H1 (cell line): ENCODE measurements at regions not wholly inside any gene's neighbourhood (a gene's known extent, or its start where the extent isn't known, plus 50 kb on each side); places are given as distances from the start of the nearest gene placed in this dataset.

Experiments
- CTCF ChIA-PET: fragments of 300-600 bp; sonication (Branson Sonifier 250); formaldehyde crosslinking; loops from one replicate; lab custom pipeline; 2021; ENCODE audit not compliant: partially characterized antibody; lab: Charles Lee
- POLR2A ChIA-PET: fragments of 300-600 bp; sonication (Branson Sonifier 250); formaldehyde crosslinking; loops from one replicate; lab custom pipeline; 2021; ENCODE audit warnings: inconsistent platforms; ENCODE audit not compliant: partially characterized antibody; lab: Charles Lee
- DNase-seq, 2 experiments: peaks; one replicate each; pipeline versions ENCODE4 v3.0.0 to v3.0.0-alpha.2; 2010 to 2022; ENCODE audit warnings: low spot score in 2 of 2, low read depth in 1 of 2, mixed read lengths in 1 of 2
- FAIRE-seq: peaks from 2 replicates; lab custom pipeline; 2011; peaks lifted over from hg19 to GRCh38; lab: Jason Lieb, UNC
- H2AFZ ChIP-seq: 2 replicates; pipeline ENCODE4 v1.8.1; 2012; ENCODE audit warnings: low read length, inconsistent platforms
- H2AK5ac ChIP-seq: 2 replicates; pipeline ENCODE4 v1.6.1; 2013; ENCODE audit warnings: low read depth, low read length
- H2BK120ac ChIP-seq: replicated peaks from 2 replicates; pipeline ENCODE3; 2013; ENCODE audit warnings: low read depth, low read length, inconsistent platforms
- H2BK12ac ChIP-seq: 2 replicates; pipeline ENCODE4 v1.6.1; 2013; ENCODE audit warnings: low read depth, low read length
- H2BK15ac ChIP-seq: 2 replicates; pipeline ENCODE4 v1.6.1; 2013; ENCODE audit warnings: low read length
- H2BK20ac ChIP-seq: 2 replicates; pipeline ENCODE4 v1.6.1; 2013; ENCODE audit warnings: low read length
- H2BK5ac ChIP-seq: 2 replicates; pipeline ENCODE4 v1.6.1; 2013; ENCODE audit warnings: low read depth, low read length
- H3K14ac ChIP-seq: 2 replicates; pipeline ENCODE4 v1.6.1; 2013; ENCODE audit warnings: inconsistent platforms; ENCODE audit not compliant: insufficient read length
- H3K18ac ChIP-seq: 2 replicates; pipeline ENCODE4 v1.6.1; 2013; ENCODE audit warnings: low read length; ENCODE audit errors: extremely low read depth
- H3K23ac ChIP-seq: 2 replicates; pipeline ENCODE4 v1.6.1; 2013; ENCODE audit warnings: inconsistent platforms; ENCODE audit not compliant: insufficient read length
- H3K23me2 ChIP-seq: 2 replicates; pipeline ENCODE4 v1.6.1; 2013; ENCODE audit warnings: low read depth, low read length
- H3K27ac ChIP-seq: 2 replicates; pipeline ENCODE4 v1.6.1; 2011; ENCODE audit warnings: low read depth, low read length, inconsistent platforms
- H3K27me3 ChIP-seq, 4 experiments: replicated peaks in 1 of 4; 1 replicate in 1 of 4; 2 replicates in 3 of 4; pipeline versions ENCODE4 v1.6.1 to v1.8.1; 2011 to 2013; ENCODE audit warnings: low read length in 3 of 4, mild to moderate bottlenecking in 3 of 4, inconsistent platforms in 2 of 4, mixed read lengths in 2 of 4, moderate library complexity in 1 of 4; ENCODE audit not compliant: control insufficient read depth in 3 of 4, insufficient read depth in 3 of 4; ENCODE audit errors: extremely low read depth in 1 of 4
- H3K36me3 ChIP-seq, 4 experiments: 2 replicates each; pipeline versions ENCODE4 v1.6.1 to v1.8.1; 2011 to 2013; ENCODE audit warnings: mild to moderate bottlenecking in 4 of 4, low read length in 3 of 4, moderate library complexity in 2 of 4, control low read depth in 1 of 4, inconsistent platforms in 1 of 4; ENCODE audit not compliant: insufficient read depth in 4 of 4, control insufficient read depth in 2 of 4
- H3K4ac ChIP-seq: replicated peaks from 2 replicates; pipeline ENCODE3; 2013; ENCODE audit warnings: low read length, low read depth, mixed read lengths, inconsistent platforms; ENCODE audit not compliant: insufficient read length
- H3K4me1 ChIP-seq, 4 experiments: replicated peaks in 1 of 4; 1 replicate in 1 of 4; 2 replicates in 3 of 4; pipeline versions ENCODE4 v1.6.1 to v1.8.1; 2011 to 2013; ENCODE audit warnings: low read length in 3 of 4, inconsistent platforms in 2 of 4, mixed read lengths in 1 of 4; ENCODE audit not compliant: insufficient read depth in 4 of 4, control insufficient read depth in 3 of 4
- H3K4me2 ChIP-seq, 2 experiments: 2 replicates each; pipeline versions ENCODE4 v1.6.1 to v1.8.1; 2011 to 2013; ENCODE audit warnings: low read depth in 2 of 2, low read length in 2 of 2, control low read depth in 1 of 2, inconsistent platforms in 1 of 2, mild to moderate bottlenecking in 1 of 2; ENCODE audit not compliant: insufficient read depth in 1 of 2
- H3K4me3 ChIP-seq, 4 experiments: fragments of 200-600, 300-600 bp in 1 of 4; sonication (generic), shearing (Covaris generic), sonication (Bioruptor Twin) in 1 of 4; 2 replicates each; pipeline versions ENCODE4 v1.5.1 to v1.8.1; 2011 to 2016; ENCODE audit warnings: low read length in 4 of 4, low read depth in 3 of 4, control low read depth in 2 of 4, inconsistent platforms in 2 of 4, mild to moderate bottlenecking in 2 of 4, mixed read lengths in 1 of 4, moderate library complexity in 1 of 4; ENCODE audit not compliant: insufficient read depth in 2 of 4; ENCODE audit errors: extremely low read depth in 1 of 4
- H3K56ac ChIP-seq: replicated peaks from 2 replicates; pipeline ENCODE3; 2013; ENCODE audit warnings: low read depth, mild to moderate bottlenecking, mixed read lengths, low read length, inconsistent platforms; ENCODE audit not compliant: insufficient read length
- H3K79me1 ChIP-seq: 2 replicates; pipeline ENCODE4 v1.6.1; 2013; ENCODE audit warnings: low read depth, low read length, control low read depth
- H3K79me2 ChIP-seq, 2 experiments: 2 replicates each; pipeline versions ENCODE4 v1.6.1 to v1.8.1; 2012 to 2013; ENCODE audit warnings: low read length in 2 of 2, mild to moderate bottlenecking in 2 of 2, inconsistent platforms in 1 of 2; ENCODE audit not compliant: insufficient read depth in 2 of 2, control insufficient read depth in 1 of 2
- H3K9ac ChIP-seq, 4 experiments: replicated peaks in 1 of 4; 1 replicate in 1 of 4; 2 replicates in 3 of 4; pipeline versions ENCODE4 v1.6.1 to v1.8.1; 2011 to 2013; ENCODE audit warnings: low read depth in 3 of 4, low read length in 3 of 4, control low read depth in 2 of 4, mild to moderate bottlenecking in 2 of 4, moderate library complexity in 2 of 4, inconsistent platforms in 1 of 4; ENCODE audit errors: extremely low read depth in 1 of 4
- H3K9me3 ChIP-seq, 2 experiments: 2 replicates each; pipeline versions ENCODE4 v1.6.1 to v1.8.1; 2012 to 2013; ENCODE audit warnings: mild to moderate bottlenecking in 2 of 2, moderate library complexity in 2 of 2, control low read depth in 1 of 2, inconsistent platforms in 1 of 2, low read depth in 1 of 2, low read length in 1 of 2, mixed read lengths in 1 of 2; ENCODE audit not compliant: insufficient read depth in 2 of 2
- H4K20me1 ChIP-seq, 2 experiments: replicated peaks in 1 of 2; 2 replicates each; pipeline versions ENCODE3 to v1.8.1; 2011 to 2013; ENCODE audit warnings: inconsistent platforms in 2 of 2, low read length in 2 of 2, mild to moderate bottlenecking in 1 of 2; ENCODE audit not compliant: insufficient read depth in 2 of 2, control insufficient read depth in 1 of 2
- H4K5ac ChIP-seq: 2 replicates; pipeline ENCODE4 v1.6.1; 2013; ENCODE audit warnings: low read length, low read depth, mixed read lengths, inconsistent platforms; ENCODE audit not compliant: insufficient read length
- H4K8ac ChIP-seq: 2 replicates; pipeline ENCODE4 v1.8.0; 2013; ENCODE audit warnings: mild to moderate bottlenecking, moderate library complexity, low read length, inconsistent platforms; ENCODE audit not compliant: insufficient read depth; ENCODE audit errors: extremely low read depth
- H4K91ac ChIP-seq: replicated peaks from 2 replicates; pipeline ENCODE3; 2013; ENCODE audit warnings: low read length, mixed read lengths, inconsistent platforms; ENCODE audit not compliant: insufficient read length
- ATF2 ChIP-seq: IDR thresholded peaks from 2 replicates; pipeline ENCODE4 v1.6.1; 2012; ENCODE audit warnings: low read length, inconsistent platforms
- BRCA1 ChIP-seq: IDR thresholded peaks from 2 replicates; pipeline ENCODE4 v1.6.1; 2012; ENCODE audit warnings: low read depth, low read length, improper control_type of control experiment
- CHD1 ChIP-seq: IDR thresholded peaks from 2 replicates; pipeline ENCODE4 v1.6.1; 2012; ENCODE audit warnings: low read depth, low read length, improper control_type of control experiment
- CTCF ChIP-seq, 3 experiments: IDR thresholded peaks; 1 replicate in 2 of 3; 2 replicates in 1 of 3; pipeline versions ENCODE4 v1.5.1 to v1.6.1; 2011; ENCODE audit warnings: low read length in 3 of 3, mild to moderate bottlenecking in 3 of 3, inconsistent platforms in 2 of 3, low read depth in 1 of 3, moderate library complexity in 1 of 3; ENCODE audit not compliant: insufficient read depth in 1 of 3; ENCODE audit errors: control extremely low read depth in 1 of 3
- MAFK ChIP-seq: IDR thresholded peaks from 2 replicates; pipeline ENCODE4 v1.6.1; 2012; ENCODE audit warnings: low read depth, mild to moderate bottlenecking, improper control_type of control experiment, low read length
- NRF1 ChIP-seq: IDR thresholded peaks from 2 replicates; pipeline ENCODE4 v1.6.1; 2011; ENCODE audit warnings: mild to moderate bottlenecking, low read depth, low read length, improper control_type of control experiment
- SIRT6 ChIP-seq: IDR thresholded peaks from one replicate; pipeline ENCODE4 v1.7.1; 2012; ENCODE audit warnings: low read length, inconsistent platforms
- TEAD4 ChIP-seq: IDR thresholded peaks from 2 replicates; pipeline ENCODE4 v1.6.1; 2012; ENCODE audit warnings: low read depth, low read length, inconsistent platforms, mixed read lengths
- WGBS, 2 experiments: shearing (Covaris generic) in 1 of 2; methylation state at CpG; one replicate each; pipeline versions ENCODE4 v1.1.6 to v1.1.7; 2013 to 2015; ENCODE audit warnings: low lambda C conversion rate in 2 of 2, mixed read lengths in 2 of 2, inconsistent platforms in 1 of 2, low coverage in 1 of 2, missing lambda C conversion rate in 1 of 2; ENCODE audit not compliant: insufficient replicate concordance in 2 of 2, insufficient coverage in 1 of 2, insufficient read length in 1 of 2; ENCODE audit errors: extremely low coverage in 1 of 2, missing lambda C conversion rate in 1 of 2; 5-methylcytosine and 5-hydroxymethylcytosine counted together

DNA sequence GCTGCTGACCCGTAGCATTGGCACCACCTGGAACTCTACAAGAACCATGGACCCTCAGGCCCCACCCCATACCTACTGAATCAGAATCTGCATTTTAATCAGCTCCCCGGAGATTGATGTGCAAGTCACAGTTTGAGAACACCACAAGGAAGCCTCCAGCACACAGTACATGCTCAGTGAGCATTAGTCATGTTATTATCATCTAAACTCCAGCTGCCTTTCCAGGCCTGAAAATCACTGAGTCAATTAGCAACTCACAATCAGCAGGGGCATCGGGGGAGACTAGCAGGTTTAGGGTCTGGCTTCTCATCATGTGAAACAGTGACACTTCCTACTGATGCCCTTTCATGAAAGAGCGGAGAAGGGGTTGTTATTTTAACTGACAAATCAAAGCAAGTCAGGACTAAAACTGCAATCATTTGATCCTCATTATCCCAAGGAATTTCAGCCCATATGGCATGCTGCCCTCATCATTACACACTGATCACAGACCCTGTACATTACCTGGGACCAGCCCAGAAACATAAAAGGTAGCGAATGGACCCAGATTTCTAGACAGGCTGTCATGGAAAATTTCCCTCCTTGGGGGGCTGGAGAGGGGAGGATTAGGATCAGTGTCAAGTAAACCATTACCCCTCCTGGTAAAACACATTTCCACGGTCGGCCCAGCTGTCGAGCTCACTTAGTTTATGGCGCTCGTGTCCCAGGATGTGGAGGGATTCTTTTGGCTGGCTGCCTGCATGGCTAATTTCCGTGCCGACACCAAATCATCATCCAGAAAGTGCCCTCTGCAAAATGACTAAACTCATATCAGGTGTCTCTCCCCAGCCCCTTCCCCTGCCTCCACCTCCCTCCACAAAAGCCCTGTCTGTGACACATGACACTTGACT is 122.8 kb downstream of the PRLHR start:
- Histone ChIP-seq H2AK5ac (no peak overlapping the region), H3K27ac (no peak overlapping the region), H2BK120ac (no peak overlapping the region), H2BK15ac (0 out of 2 replicates have a peak overlapping the region, but pooled peaks have one; percentile 5), H3K79me2 (no peaks in the 10 kb centered on the region), H3K23me2 (peaks cover 2% of the 10 kb centered on the region; the same call in 1 of the 2 replicates), H4K5ac (no peak overlapping the region), H3K4me3 (no peak overlapping the region), H3K4me1 (peaks cover 0 to 3% (median 0%) of the 10 kb centered on the region in 4 experiments; a peak in 1 of 7 replicates), H4K20me1 (no peaks in the 10 kb centered on the region), H3K79me1 (no peaks in the 10 kb centered on the region), H3K9ac (no peak overlapping the region), H2BK12ac (no peak overlapping the region), H4K91ac (no peak overlapping the region), H3K14ac (no peak overlapping the region), H2BK20ac (no peak overlapping the region), H4K8ac (no peak overlapping the region), H3K36me3 (no peaks in the 10 kb centered on the region), H2AFZ (no peak overlapping the region), H3K18ac (no peak overlapping the region), H3K27me3 (no peaks in the 10 kb centered on the region), H2BK5ac (no peak overlapping the region), H3K56ac (no peak overlapping the region), H3K4me2 (no peak overlapping the region), H3K4ac (no peak overlapping the region), H3K23ac (no peak overlapping the region), H3K9me3 (no peaks in the 10 kb centered on the region)
- DNase-seq (no peak), FAIRE-seq (no peak)
- 89% methylated on average over 12 of the region's 12 CpGs; no CpG with 5 or more reads in 1 of the 2 experiments for WGBS, 2 experiments
- ChIA-PET CTCF (interaction anchor here (1.0 to 8.4 kb wide), 8 partner anchors 12 to 92 kb away, joined by 3 to 73 read pairs (median 4); no protein-coding TSS in a partner anchor), POLR2A (no interaction called here)
- TF ChIP-seq MAFK: no peak
- TF ChIP-seq BRCA1: no peak
- no peak for TF ChIP-seq CTCF (IDR thresholded peaks at IDR 0.05; ENCODE audit: control extremely low read depth in 1 of 3, insufficient read depth in 1 of 3, low read depth in 1 of 3, low read length in 3 of 3)
- no peak for TF ChIP-seq ATF2
- no peak for TF ChIP-seq CHD1
- TF ChIP-seq NRF1: no peak
- no peak for TF ChIP-seq SIRT6
- TF ChIP-seq TEAD4: no peak
